Gastroesophageal sphincter (tissue), 4 donors: ENCODE measurements at regions not wholly inside any gene's neighbourhood (a gene's known extent, or its start where the extent isn't known, plus 50 kb on each side); places are given as distances from the start of the nearest gene placed in this dataset.

Experiments
- ATAC-seq: fragments of 150-250 bp; one replicate; pipeline ENCODE4 v1.9.1; 2016; ENCODE audit warnings: mild to moderate bottlenecking, moderate library complexity
- H3K27ac ChIP-seq, 4 donors: fragments of 200-600 bp; sonication (generic) in 3 of 4; 1 replicate in 3 of 4; 2 replicates in 1 of 4; pipeline ENCODE4 v1.5.1; 2016 to 2019
- H3K27me3 ChIP-seq: fragments of 200-600 bp; sonication (generic); one replicate; pipeline ENCODE4 v1.5.1; 2019
- H3K36me3 ChIP-seq, 2 donors: fragments of 200-600 bp; sonication (generic); one replicate each; pipeline ENCODE4 v1.5.1; 2019; ENCODE audit warnings: control low read depth in 1 of 2
- H3K4me1 ChIP-seq, 3 donors: fragments of 200-600 bp; sonication (generic); 1 replicate in 2 of 3; 2 replicates in 1 of 3; pipeline ENCODE4 v1.5.1; 2016 to 2019; ENCODE audit warnings: control low read depth in 2 of 3
- H3K4me3 ChIP-seq, 2 donors: fragments of 200-600 bp; sonication (generic); one replicate each; pipeline ENCODE4 v1.5.1; 2019; ENCODE audit warnings: mild to moderate bottlenecking in 1 of 2, moderate library complexity in 1 of 2
- H3K9me3 ChIP-seq, 3 donors: fragments of 200-600 bp; sonication (generic); one replicate each; pipeline ENCODE4 v1.5.1; 2017 to 2019; ENCODE audit warnings: control low read depth in 2 of 3
- CTCF ChIP-seq, 4 experiments: fragments of 200-600 bp in 2 of 4; fragments of 450-650 bp in 2 of 4; sonication (generic) in 1 of 4; IDR thresholded peaks; one replicate each; pipeline ENCODE4 v1.5.1; 2017 to 2019; ENCODE audit warnings: antibody characterized with exemption in 4 of 4, mild to moderate bottlenecking in 2 of 4, moderate library complexity in 2 of 4
- EP300 ChIP-seq: sonication (generic); formaldehyde crosslinking; IDR thresholded peaks from one replicate; pipeline ENCODE4 v1.6.1; 2017; ENCODE audit warnings: antibody characterized with exemption, mild to moderate bottlenecking
- POLR2A ChIP-seq, 2 donors: fragments of 450-650 bp; IDR thresholded peaks; one replicate each; pipeline ENCODE4 v1.6.1; 2017; ENCODE audit warnings: antibody characterized with exemption in 2 of 2, mild to moderate bottlenecking in 2 of 2, moderate library complexity in 1 of 2
- POLR2AphosphoS5 ChIP-seq: sonication (generic); formaldehyde crosslinking; IDR thresholded peaks from one replicate; pipeline ENCODE4 v1.6.1; 2017; ENCODE audit warnings: antibody characterized with exemption
- WGBS, 2 donors: methylation state at CpG; one replicate each; pipeline ENCODE4 v1.1.5; 2018; ENCODE audit warnings: low coverage in 1 of 2; 5-methylcytosine and 5-hydroxymethylcytosine counted together

- Histone ChIP-seq H3K36me3 (no peaks in the 10 kb centered on the region), H3K9me3 (no peaks in the 10 kb centered on the region), H3K4me3 (no peak overlapping the region), H3K4me1 (no peaks in the 10 kb centered on the region), H3K27me3 (no peaks in the 10 kb centered on the region), H3K27ac (no peak overlapping the region)
- ATAC-seq, result no peak
- TF ChIP-seq POLR2A (IDR thresholded peaks at IDR 0.05) (no peak), POLR2AphosphoS5 (no peak), CTCF (IDR thresholded peaks at IDR 0.05) (no peak), EP300 (no peak)
- 74 to 94% methylated on average over 2 of the region's 2 CpGs for WGBS, 2 donors
Observed at GRCh38 chr17:70353408-70354092, 184.2 kb downstream of the KCNJ2 start.

- H3K4me1 ChIP-seq, result no peaks in the 10 kb centered on the region
- WGBS, 2 donors, result 83 to 94% methylated on average over 2 of the region's 2 CpGs
- TF ChIP-seq POLR2AphosphoS5 (no peak), CTCF (IDR thresholded peaks at IDR 0.05) (no peak), POLR2A (IDR thresholded peaks at IDR 0.05) (no peak), EP300 (no peak)
- no peak for ATAC-seq
- H3K4me3 ChIP-seq, result no peak overlapping the region
- no peaks in the 10 kb centered on the region for H3K36me3 ChIP-seq
- no peak overlapping the region for H3K27ac ChIP-seq
- no peaks in the 10 kb centered on the region for H3K27me3 ChIP-seq
- no peaks in the 10 kb centered on the region for H3K9me3 ChIP-seq
Observed at GRCh38 chr17:70355185-70355584, 185.9 kb downstream of the KCNJ2 start.

- TF ChIP-seq CTCF (IDR thresholded peaks at IDR 0.05), result no peak
- TF ChIP-seq POLR2A (IDR thresholded peaks at IDR 0.05), result no peak
- TF ChIP-seq EP300, result no peak
- TF ChIP-seq POLR2AphosphoS5, result no peak
- Histone ChIP-seq H3K27ac (no peak overlapping the region), H3K27me3 (no peaks in the 10 kb centered on the region), H3K4me3 (no peak overlapping the region), H3K4me1 (no peaks in the 10 kb centered on the region), H3K36me3 (no peaks in the 10 kb centered on the region), H3K9me3 (no peaks in the 10 kb centered on the region)
- 84 to 92% methylated on average over 5 of the region's 5 CpGs for WGBS, 2 donors
- no peak for ATAC-seq
Observed at GRCh38 chr17:70357190-70357589, 187.9 kb downstream of the KCNJ2 start.

GRCh38 chr17:70365091-70365583, 195.8 kb downstream of the KCNJ2 start:
- no peaks in the 10 kb centered on the region for H3K27me3 ChIP-seq
- H3K4me1 ChIP-seq, result no peaks in the 10 kb centered on the region
- H3K9me3 ChIP-seq, result no peaks in the 10 kb centered on the region
- no peaks in the 10 kb centered on the region for H3K36me3 ChIP-seq
- no peak overlapping the region for H3K4me3 ChIP-seq
- no peak for ATAC-seq
- TF ChIP-seq CTCF (IDR thresholded peaks at IDR 0.05) (no peak), POLR2A (IDR thresholded peaks at IDR 0.05) (no peak)
- no peak overlapping the region for H3K27ac ChIP-seq
- 62 to 77% methylated on average over 2 of the region's 2 CpGs for WGBS, 2 donors

GRCh38 chr17:70366386-70366785, 197.1 kb downstream of the KCNJ2 start:
- H3K27me3 ChIP-seq, result no peaks in the 10 kb centered on the region
- no peak for ATAC-seq
- TF ChIP-seq POLR2AphosphoS5 (no peak), EP300 (no peak), CTCF (IDR thresholded peaks at IDR 0.05) (no peak), POLR2A (IDR thresholded peaks at IDR 0.05) (no peak)
- H3K4me3 ChIP-seq, result no peak overlapping the region
- no peaks in the 10 kb centered on the region for H3K4me1 ChIP-seq
- no peaks in the 10 kb centered on the region for H3K36me3 ChIP-seq
- no peaks in the 10 kb centered on the region for H3K9me3 ChIP-seq
- no peak overlapping the region for H3K27ac ChIP-seq
